GM18873 (cell line): ENCODE measurements at regions not wholly inside any gene's neighbourhood (a gene's known extent, or its start where the extent isn't known, plus 50 kb on each side); places are given as distances from the start of the nearest gene placed in this dataset.

Experiments
- ATAC-seq: cut with Tn5 transposase; IDR thresholded peaks from one replicate; pipeline ENCODE4 v1.9.1; 2021; ENCODE audit warnings: mild to moderate bottlenecking, moderate library complexity, moderate number of reproducible peaks; ENCODE audit not compliant: unreplicated experiment, low FRiP score

DNA sequence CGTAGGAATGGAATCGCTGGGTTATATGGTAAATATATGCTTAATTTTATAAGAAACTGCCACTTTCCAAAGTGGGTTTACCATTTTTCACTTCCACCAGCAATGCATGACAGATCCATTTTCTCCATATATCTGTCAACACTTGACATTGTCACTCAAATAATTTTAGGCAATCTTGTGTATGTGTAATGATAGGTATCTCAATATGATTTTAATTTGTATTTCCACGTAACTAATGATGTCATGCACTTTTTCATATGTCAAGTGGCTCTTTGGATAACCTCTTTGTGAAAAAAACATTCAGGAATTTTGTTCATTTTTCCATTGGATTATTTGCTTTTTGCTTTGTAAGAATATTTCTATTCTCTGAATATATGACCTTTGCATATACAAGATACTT is 419.9 kb downstream of the BTBD3 start:
- ATAC-seq, result no peak

DNA sequence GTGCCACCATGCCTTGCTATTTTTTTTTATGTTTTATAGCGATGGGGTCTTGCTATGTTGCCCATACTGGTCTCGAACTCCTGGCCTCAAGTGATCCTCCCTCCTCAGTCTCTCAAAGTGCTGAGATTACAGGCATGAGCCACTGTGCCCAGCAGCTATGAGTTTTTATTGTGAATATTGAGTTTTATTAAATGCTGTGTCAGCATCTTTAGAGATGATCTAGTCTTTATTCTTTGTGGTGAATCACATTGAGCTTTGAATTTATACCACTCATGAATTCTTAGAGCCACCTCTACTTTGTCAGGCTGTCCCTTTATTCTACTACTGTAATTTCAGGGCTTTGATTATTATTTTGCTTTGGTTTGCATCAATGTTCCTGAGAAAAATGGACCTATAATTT is 428.3 kb downstream of the BTBD3 start:
- ATAC-seq, result no peak

- no peak for ATAC-seq
These were observed 436.1 kb downstream of the BTBD3 start for GRCh38 chr20:12353842-12354241.

GRCh38 chr20:12354725-12355124 is 437.0 kb downstream of the BTBD3 start:
- ATAC-seq, result no peak

- no peak for ATAC-seq
These were observed 437.5 kb downstream of the BTBD3 start for GRCh38 chr20:12355185-12355584.

DNA sequence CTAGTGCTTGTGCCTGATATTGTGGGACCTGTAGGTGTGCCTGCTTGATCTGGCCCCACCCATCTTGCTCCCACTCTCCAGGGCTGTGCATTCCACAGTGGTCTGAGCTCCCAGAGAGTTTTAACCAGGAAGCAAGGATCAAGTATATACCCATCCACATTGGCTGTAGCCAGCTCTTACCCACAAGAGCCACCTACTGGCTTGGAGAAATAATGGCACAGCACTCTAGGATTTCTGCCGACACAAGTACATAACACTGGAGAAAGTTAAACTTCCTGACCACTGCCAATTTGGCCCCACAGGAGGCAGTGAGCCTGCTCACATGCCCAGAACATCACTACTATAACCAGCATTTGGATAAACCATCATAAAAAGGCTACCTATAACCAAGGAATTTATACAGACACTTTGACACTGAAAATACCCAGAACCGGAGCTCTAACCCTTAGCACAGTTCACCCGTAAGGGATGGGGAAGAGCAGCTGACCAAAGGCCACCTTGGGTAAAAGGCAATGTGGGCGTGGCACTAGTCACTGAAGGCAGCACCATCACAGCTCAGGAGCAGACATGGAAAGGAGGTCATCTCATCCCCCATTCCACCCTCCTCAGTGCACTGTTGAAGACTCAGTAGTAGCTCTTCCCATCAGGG is 440.4 kb downstream of the BTBD3 start:
- ATAC-seq, result no peak

GRCh38 chr20:12358655-12359009 is 440.9 kb downstream of the BTBD3 start:
- ATAC-seq, result no peak

DNA sequence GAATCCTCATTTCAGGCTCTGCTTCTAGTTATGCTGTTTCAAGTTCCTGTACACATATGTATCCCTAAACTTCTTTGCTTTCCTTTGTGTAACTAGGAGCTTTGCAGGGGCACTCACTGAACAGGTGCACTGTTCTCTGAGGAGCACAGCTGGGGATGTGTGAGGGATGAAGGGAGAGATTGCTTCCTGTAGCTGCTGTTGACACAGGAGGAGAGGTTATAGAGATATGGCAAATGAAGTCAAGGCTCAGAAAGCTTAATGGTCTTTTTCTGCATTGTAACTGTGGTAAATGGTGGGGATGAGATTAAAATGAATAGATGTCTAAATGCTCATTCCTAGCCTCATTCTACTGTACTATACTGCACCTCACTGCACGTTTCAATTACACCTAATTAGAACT is 454.3 kb downstream of the BTBD3 start:
- ATAC-seq, result no peak

DNA sequence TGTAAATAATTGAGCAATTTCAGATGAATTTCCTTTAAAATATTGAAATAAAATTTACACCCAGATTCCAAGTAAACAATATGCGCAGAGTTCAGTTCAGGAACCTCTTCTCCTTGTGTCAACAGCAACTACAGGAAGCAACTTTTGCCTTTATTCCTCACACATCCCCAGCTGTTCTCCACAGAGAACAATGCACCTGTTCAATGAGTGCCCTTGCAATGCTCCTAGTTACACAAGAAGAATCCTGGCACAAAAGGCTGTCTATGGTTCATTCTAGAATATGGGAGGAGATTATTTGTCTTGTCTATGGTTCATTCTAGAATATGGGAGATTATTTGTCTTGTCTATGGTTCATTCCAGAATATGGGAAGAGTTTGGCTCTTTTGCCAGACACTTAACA is 454.9 kb downstream of the BTBD3 start:
- no peak for ATAC-seq

GRCh38 chr20:12375967-12376366 is 458.3 kb downstream of the BTBD3 start:
- no peak for ATAC-seq

GRCh38 chr20:12383821-12384220 is 466.1 kb downstream of the BTBD3 start:
- no peak for ATAC-seq

- no peak for ATAC-seq
These were observed 469.1 kb downstream of the BTBD3 start for GRCh38 chr20:12386821-12387220.

DNA sequence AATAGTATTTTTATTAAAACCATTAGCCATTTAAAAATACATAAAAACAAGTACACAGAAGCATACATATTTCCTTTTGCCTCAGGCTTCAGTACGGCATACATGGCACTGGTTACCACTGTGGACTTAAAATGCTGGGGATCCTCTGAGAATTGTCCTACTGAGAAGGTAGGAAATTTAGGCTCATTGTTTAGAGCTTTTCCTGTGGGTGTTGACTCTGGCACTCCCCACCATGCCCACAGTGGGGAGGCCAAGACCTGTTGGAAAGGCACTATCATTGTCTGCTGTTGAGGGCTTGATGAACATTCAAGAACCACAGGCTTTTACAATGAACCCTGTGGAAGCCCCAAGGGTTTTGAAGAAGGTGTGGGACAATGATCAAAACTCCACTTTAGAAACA is 473.4 kb downstream of the BTBD3 start:
- no peak for ATAC-seq

GRCh38 chr20:12394786-12395185 is 477.1 kb downstream of the BTBD3 start:
- ATAC-seq, result no peak

DNA sequence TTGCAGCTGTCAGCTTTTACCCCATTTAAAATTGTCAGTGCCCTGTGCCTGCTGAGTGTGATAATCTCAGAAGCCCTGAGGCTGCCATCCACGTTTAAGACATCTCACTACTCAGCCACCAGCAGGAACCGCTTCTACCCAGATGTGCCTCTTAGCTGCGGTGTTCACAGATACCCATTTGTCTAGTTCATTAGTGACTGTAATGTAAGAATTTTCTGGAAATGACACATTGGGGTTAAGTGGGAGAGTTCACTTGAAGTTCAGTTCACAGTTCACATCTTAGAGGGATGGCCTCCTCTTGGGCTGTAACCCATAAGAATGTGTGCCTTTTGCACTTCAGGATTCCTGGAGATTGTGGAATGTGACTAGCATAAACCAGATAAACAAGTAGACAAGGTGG is 477.7 kb downstream of the BTBD3 start:
- ATAC-seq, result no peak

GRCh38 chr20:12395760-12396159 is 478.1 kb downstream of the BTBD3 start:
- no peak for ATAC-seq

GRCh38 chr20:12399110-12399836 is 481.6 kb downstream of the BTBD3 start:
- no peak for ATAC-seq

DNA sequence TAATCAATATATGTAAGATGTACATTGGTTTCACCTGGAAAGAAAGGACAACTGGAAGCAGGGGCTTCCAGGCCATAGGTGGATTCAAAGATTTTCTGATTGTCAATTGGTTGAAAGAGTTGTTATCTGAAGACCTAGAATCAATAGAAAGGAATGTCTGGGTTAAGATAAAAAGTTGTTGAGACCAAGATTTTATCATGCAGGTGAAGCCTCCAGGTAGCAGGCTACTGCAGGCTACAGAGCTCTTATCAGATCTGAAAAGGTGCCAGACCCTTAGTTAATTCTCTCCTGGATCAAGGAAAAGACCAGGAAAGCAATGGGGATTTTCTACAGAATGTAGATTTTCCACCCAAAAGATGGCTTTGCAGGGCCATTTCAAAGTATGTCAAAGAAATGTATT is 487.2 kb downstream of the BTBD3 start:
- no peak for ATAC-seq

- no peak for ATAC-seq
These were observed 489.3 kb downstream of the BTBD3 start for GRCh38 chr20:12406978-12407377.

DNA sequence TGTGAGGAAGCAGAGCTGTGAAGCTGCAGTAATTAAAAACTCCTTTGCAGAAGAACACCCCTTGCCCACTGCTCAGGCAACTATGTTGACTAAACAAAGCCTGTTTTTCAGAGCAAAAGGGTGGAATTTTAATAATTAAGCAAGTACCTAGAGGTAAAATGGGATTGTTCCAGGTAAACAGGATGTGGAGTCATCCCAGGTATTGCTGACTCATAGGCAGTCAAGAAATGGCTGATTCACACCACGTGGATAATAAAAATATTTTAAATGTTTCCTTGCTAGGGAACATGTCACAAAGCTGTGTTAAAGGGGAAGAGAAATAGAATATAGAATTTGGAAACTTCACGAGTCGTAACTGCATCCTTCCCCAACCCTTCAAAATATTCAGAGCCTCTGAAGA is 491.8 kb downstream of the BTBD3 start:
- ATAC-seq, result no peak

DNA sequence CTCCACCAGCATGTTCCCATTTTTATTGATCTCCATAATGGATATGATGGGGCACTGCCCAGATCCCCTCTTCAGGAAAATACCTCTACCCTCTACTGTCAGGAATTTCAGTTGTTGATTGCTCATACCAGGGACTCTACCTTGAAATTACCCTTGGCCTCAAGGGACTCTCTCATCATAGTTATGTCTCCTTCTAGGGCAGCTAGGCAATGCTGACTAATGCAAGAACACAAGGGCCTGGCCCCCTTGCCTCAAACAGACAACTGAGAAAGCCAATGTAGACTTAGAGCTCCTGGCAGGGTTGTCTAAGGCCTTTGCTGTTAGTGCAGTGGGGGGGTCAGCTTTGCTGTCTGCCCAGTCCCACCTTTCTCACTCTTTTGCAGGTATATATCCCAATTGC is 493.1 kb downstream of the BTBD3 start:
- no peak for ATAC-seq

GRCh38 chr20:12411246-12411940 is 493.7 kb downstream of the BTBD3 start:
- ATAC-seq, result no peak
